Smooth muscle cell (in vitro differentiated cells): ENCODE measurements at regions not wholly inside any gene's neighbourhood (a gene's known extent, or its start where the extent isn't known, plus 50 kb on each side); places are given as distances from the start of the nearest gene placed in this dataset.
A peak's percentile ranks its signal among the peaks of the same experiment; 100 is the strongest.

Experiments used
- DNase-seq: peaks from one replicate; lab custom pipeline; 2025; ENCODE audit not compliant: unreplicated experiment; lab: John Stamatoyannopoulos, UW
- H2AFZ ChIP-seq: fragments of 200-600 bp; sonication (generic); 2 replicates; pipeline ENCODE4 v1.6.0; 2016; ENCODE audit warnings: antibody characterized with exemption, low read depth, mild to moderate bottlenecking
- H3F3A ChIP-seq: fragments of 200-600 bp; sonication (generic); 2 replicates; pipeline ENCODE4 v1.6.0; 2017; ENCODE audit warnings: antibody characterized with exemption, low read depth
- H3K27ac ChIP-seq: fragments of 200-600 bp; sonication (generic); 2 replicates; pipeline ENCODE4 v1.5.1; 2016; ENCODE audit warnings: low read depth, mild to moderate bottlenecking
- H3K27me3 ChIP-seq: fragments of 200-600 bp; sonication (generic); 2 replicates; pipeline ENCODE4 v1.6.1; 2016; ENCODE audit warnings: low read depth, mild to moderate bottlenecking
- H3K36me3 ChIP-seq: fragments of 200-600 bp; sonication (generic); 2 replicates; pipeline ENCODE4 v1.5.1; 2016; ENCODE audit warnings: low read depth
- H3K4me1 ChIP-seq: fragments of 200-600 bp; sonication (generic); 2 replicates; pipeline ENCODE4 v1.5.1; 2016; ENCODE audit warnings: low read depth
- H3K4me2 ChIP-seq: fragments of 200-600 bp; sonication (generic); 2 replicates; pipeline ENCODE4 v1.6.0; 2016; ENCODE audit warnings: mild to moderate bottlenecking
- H3K4me3 ChIP-seq: fragments of 200-600 bp; sonication (generic); 2 replicates; pipeline ENCODE4 v1.5.1; 2016; ENCODE audit warnings: mild to moderate bottlenecking
- H3K79me2 ChIP-seq: fragments of 200-600 bp; sonication (generic); 2 replicates; pipeline ENCODE4 v1.6.0; 2016; ENCODE audit warnings: low read depth, mild to moderate bottlenecking
- H3K9ac ChIP-seq: fragments of 200-600 bp; sonication (generic); 2 replicates; pipeline ENCODE4 v1.6.0; 2016; ENCODE audit warnings: low read depth
- H3K9me3 ChIP-seq: fragments of 200-600 bp; sonication (generic); replicated peaks from 2 replicates; pipeline ENCODE4 v1.5.1; 2016; ENCODE audit warnings: low read depth
- H4K20me1 ChIP-seq: fragments of 200-600 bp; sonication (generic); 2 replicates; pipeline ENCODE4 v1.6.0; 2016; ENCODE audit warnings: low read depth
- CTCF ChIP-seq: fragments of 200-600 bp; sonication (generic); IDR thresholded peaks from 2 replicates; pipeline ENCODE4 v1.5.1; 2017; ENCODE audit warnings: borderline replicate concordance, mild to moderate bottlenecking, antibody characterized with exemption; ENCODE audit not compliant: insufficient read depth, poor library complexity, severe bottlenecking
- WGBS: methylation state at CpG from one replicate; pipeline ENCODE4 v1.1.7; 2016; ENCODE audit warnings: low lambda C conversion rate; 5-methylcytosine and 5-hydroxymethylcytosine counted together

GRCh38 chr1:208467151-208467780 is 223.1 kb upstream of the PLXNA2 start:
- Histone ChIP-seq H3K27me3 (no peaks in the 10 kb centered on the region), H3K36me3 (no peaks in the 10 kb centered on the region), H3K79me2 (no peaks in the 10 kb centered on the region), H3K27ac (no peak overlapping the region), H3K9me3 (no peaks in the 10 kb centered on the region), H4K20me1 (no peaks in the 10 kb centered on the region), H2AFZ (peak overlapping the region; percentile 15), H3K4me2 (no peak overlapping the region), H3K4me3 (no peak overlapping the region), H3K9ac (no peak overlapping the region), H3K4me1 (no peaks in the 10 kb centered on the region), H3F3A (no peaks in the 10 kb centered on the region)
- no peak for TF ChIP-seq CTCF
- no peak for DNase-seq
- 45% methylated on average over 7 of the region's 7 CpGs for WGBS

DNA sequence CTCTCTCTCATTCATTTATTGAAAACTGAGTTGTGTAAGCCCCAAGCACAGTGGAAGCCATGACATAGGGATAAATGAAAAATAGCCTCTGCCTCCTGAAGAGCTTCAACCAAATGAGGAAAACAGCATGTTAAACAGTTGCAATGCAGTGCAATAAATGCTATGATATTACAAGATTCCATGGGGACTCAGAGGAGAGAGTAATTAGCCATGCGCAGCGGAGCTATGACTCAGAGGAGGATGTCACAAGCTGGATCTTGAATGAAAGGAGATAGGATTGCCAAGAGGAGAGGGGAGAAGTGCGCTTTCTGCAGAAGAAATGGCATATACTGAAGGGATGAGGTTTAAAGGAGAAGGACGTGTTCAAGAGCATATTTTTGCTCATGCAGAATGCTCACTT is 231.3 kb upstream of the PLXNA2 start:
- H3K36me3 ChIP-seq: no peaks in the 10 kb centered on the region
- no peak overlapping the region for H3K4me3 ChIP-seq
- WGBS: 29% methylated on average over 4 of the region's 4 CpGs
- H4K20me1 ChIP-seq: no peaks in the 10 kb centered on the region
- TF ChIP-seq CTCF: no peak
- H3F3A ChIP-seq: peaks cover 4% of the 10 kb centered on the region
- no peak for DNase-seq
- peaks cover 9% of the 10 kb centered on the region for H3K4me1 ChIP-seq
- no peak overlapping the region for H3K9ac ChIP-seq
- H3K27ac ChIP-seq: no peak overlapping the region
- H3K4me2 ChIP-seq: peak overlapping the region; percentile 40
- H3K9me3 ChIP-seq: no peaks in the 10 kb centered on the region
- H2AFZ ChIP-seq: no peak overlapping the region
- H3K27me3 ChIP-seq: no peaks in the 10 kb centered on the region
- H3K79me2 ChIP-seq: no peaks in the 10 kb centered on the region

DNA sequence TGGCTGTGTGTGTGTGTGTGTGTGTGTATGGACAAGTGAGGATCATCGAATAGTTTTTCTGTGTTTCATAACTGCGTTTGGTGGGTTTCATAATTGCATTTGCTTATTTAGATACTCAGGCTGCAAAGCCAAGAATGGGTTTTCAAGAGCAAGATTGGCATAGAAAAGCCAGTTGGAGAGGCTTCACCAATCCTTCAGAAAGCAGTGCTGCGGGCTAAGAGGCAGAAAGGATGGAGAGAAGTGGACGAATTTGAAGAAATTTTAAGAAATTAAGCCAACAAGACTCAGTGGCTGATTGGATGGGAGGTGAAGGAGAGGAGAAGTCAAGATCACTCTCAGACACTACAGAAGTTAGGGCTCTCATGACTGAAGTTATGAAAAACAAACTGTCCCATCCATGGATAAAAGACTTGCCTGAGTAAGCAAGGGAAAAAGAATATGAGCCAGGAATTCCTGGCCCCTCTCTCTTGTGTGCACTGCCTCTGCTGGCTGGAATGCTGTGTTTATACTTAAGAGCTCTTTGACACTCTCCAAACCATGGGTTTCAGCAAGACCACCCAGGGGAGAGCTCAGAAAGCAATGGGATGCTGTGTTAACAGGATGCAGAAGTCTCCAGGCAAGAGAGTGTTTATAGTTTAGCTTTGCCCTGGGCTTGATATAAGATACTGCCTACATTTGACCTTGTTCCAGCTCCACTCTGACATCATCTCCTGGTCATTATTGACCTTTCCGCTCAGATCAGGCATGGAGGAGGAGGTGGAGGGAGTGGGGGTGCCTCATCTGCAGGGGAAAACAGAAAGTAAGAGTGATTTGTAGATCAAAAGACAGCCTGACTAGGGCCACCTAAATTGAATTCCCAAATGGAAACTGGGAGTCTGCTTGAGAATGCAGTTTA is 232.0 kb upstream of the PLXNA2 start:
- Histone ChIP-seq H3K4me2 (peak overlapping the region; percentile 26), H2AFZ (no peak overlapping the region), H3K4me1 (peaks cover 9% of the 10 kb centered on the region), H3F3A (peaks cover 4% of the 10 kb centered on the region), H3K27me3 (no peaks in the 10 kb centered on the region), H3K79me2 (no peaks in the 10 kb centered on the region), H3K9ac (no peak overlapping the region), H3K27ac (no peak overlapping the region), H3K9me3 (no peaks in the 10 kb centered on the region), H3K36me3 (no peaks in the 10 kb centered on the region), H3K4me3 (no peak overlapping the region), H4K20me1 (no peaks in the 10 kb centered on the region)
- peak; percentile 53 for TF ChIP-seq CTCF
- no peak for DNase-seq
- 82% methylated on average over 5 of the region's 5 CpGs for WGBS
